Fibroblast of pulmonary artery (primary cell): ENCODE measurements at regions not wholly inside any gene's neighbourhood (a gene's known extent, or its start where the extent isn't known, plus 50 kb on each side); places are given as distances from the start of the nearest gene placed in this dataset.

Experiments
- DNase-seq: peaks from one replicate; pipeline ENCODE4 v3.0.0-alpha.2; 2010; ENCODE audit warnings: low read depth
- H3K4me3 ChIP-seq: replicated peaks from 2 replicates; pipeline ENCODE4 v1.5.1; 2011; ENCODE audit warnings: low read depth, mild to moderate bottlenecking, control low read depth, low read length, moderate library complexity
- TF ChIP-seq, protein P1 (sequence below): IDR thresholded peaks from 2 replicates; pipeline ENCODE4 v1.5.1; 2011; ENCODE audit warnings: mild to moderate bottlenecking, control low read depth, low read length, inconsistent platforms; ENCODE audit errors: missing control alignments

GRCh38 chr7:145655666-145656065 is 460.9 kb upstream of the CNTNAP2 start:
- no peak overlapping the region for H3K4me3 ChIP-seq
- TF ChIP-seq, protein P1, sequence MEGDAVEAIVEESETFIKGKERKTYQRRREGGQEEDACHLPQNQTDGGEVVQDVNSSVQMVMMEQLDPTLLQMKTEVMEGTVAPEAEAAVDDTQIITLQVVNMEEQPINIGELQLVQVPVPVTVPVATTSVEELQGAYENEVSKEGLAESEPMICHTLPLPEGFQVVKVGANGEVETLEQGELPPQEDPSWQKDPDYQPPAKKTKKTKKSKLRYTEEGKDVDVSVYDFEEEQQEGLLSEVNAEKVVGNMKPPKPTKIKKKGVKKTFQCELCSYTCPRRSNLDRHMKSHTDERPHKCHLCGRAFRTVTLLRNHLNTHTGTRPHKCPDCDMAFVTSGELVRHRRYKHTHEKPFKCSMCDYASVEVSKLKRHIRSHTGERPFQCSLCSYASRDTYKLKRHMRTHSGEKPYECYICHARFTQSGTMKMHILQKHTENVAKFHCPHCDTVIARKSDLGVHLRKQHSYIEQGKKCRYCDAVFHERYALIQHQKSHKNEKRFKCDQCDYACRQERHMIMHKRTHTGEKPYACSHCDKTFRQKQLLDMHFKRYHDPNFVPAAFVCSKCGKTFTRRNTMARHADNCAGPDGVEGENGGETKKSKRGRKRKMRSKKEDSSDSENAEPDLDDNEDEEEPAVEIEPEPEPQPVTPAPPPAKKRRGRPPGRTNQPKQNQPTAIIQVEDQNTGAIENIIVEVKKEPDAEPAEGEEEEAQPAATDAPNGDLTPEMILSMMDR = no peak
- DNase-seq = no peak

- H3K4me3 ChIP-seq = no peak overlapping the region
- TF ChIP-seq, protein P1 = no peak
- no peak for DNase-seq
These were observed 471.5 kb upstream of the CNTNAP2 start for GRCh38 chr7:145645135-145645515.

- TF ChIP-seq, protein P1 = no peak
- DNase-seq = no peak
- H3K4me3 ChIP-seq = no peak overlapping the region
These were observed 472.0 kb upstream of the CNTNAP2 start for GRCh38 chr7:145644426-145645134.

DNA sequence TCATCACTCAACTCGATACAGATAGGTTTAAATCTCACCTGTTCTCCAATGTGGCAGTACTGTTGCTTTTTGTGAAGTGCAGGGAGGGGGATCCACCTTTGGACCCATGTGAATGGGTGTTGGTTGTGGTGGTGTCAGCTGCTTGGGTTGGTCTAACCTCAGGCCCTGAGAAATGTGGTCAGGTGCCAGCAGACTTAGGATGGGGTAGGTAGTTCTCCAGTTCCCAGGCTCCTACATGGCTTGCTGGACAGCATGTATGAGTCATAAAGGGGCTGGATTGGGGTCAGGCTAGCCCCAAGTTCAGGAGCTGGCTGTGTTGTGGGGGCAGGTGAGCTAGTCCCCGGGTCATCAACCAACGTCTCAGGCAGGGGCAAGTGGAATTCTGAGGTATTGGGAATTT is 472.6 kb upstream of the CNTNAP2 start:
- DNase-seq = no peak
- no peak overlapping the region for H3K4me3 ChIP-seq
- TF ChIP-seq, protein P1 = no peak

GRCh38 chr7:145633513-145633912 is 483.1 kb upstream of the CNTNAP2 start:
- TF ChIP-seq, protein P1 = no peak
- no peak for DNase-seq
- H3K4me3 ChIP-seq = no peak overlapping the region

DNA sequence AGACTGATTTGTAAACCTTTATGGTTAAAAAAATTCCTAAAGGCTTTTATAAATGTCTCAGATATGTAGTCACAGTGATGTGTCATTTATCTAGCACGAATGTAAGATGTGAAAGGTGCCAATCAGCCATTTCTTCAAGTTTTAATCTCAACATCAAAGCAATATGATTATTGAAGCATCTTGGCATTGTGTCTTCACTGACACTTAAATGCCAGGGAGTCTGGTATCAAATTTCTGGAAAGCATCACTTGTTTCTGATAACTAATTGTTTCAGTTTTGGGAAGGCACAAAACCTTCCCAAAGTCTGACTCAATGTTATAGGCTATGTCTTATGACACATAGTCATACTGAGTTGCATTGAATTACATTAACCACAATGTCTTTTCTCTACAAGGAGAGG is 492.0 kb upstream of the CNTNAP2 start:
- DNase-seq = no peak
- H3K4me3 ChIP-seq = no peak overlapping the region
- TF ChIP-seq, protein P1 = no peak

- DNase-seq = no peak
- TF ChIP-seq, protein P1 = no peak
- H3K4me3 ChIP-seq = no peak overlapping the region
These were observed 510.6 kb upstream of the CNTNAP2 start for GRCh38 chr7:145605963-145606362.
